Stimulated activated CD4-positive, alpha-beta T cell treated with anti-CD3 and anti-CD28 coated beads, Interleukin-12 subunit alpha, Interleukin-12 subunit beta, amount 100 ng/mL, for 24 hours (primary cell): ENCODE measurements at regions not wholly inside any gene's neighbourhood (a gene's known extent, or its start where the extent isn't known, plus 50 kb on each side); places are given as distances from the start of the nearest gene placed in this dataset.

Experiments used
- DNase-seq, 2 experiments: peaks; one replicate each; pipeline ENCODE4 v3.0.0-alpha.2; 2020; ENCODE audit warnings: low read depth in 2 of 2

- no peak for DNase-seq
Measured at GRCh38 chr2:128530025-128530573, 211.4 kb upstream of the HS6ST1 start.

DNA sequence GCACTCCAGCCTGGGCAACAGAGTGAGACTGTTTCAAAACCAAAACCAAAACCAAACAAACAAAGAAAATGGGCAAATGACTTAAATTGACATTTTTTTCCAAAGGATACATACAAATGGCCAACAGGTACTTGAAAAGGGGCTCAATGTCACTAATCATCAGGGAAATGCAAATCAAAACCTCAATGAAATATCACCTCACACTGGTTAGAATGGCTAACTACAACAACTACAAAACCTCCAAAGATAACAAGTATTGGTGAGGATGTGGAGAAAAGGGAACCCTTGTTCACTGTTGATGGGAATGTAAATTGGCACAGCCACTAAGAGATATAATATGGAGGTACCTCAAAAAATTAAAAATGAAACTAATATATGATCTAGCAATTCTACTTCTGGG is 213.2 kb upstream of the HS6ST1 start:
- DNase-seq: no peak

- DNase-seq: no peak
Measured at GRCh38 chr2:128533101-128533500, 214.4 kb upstream of the HS6ST1 start.

DNA sequence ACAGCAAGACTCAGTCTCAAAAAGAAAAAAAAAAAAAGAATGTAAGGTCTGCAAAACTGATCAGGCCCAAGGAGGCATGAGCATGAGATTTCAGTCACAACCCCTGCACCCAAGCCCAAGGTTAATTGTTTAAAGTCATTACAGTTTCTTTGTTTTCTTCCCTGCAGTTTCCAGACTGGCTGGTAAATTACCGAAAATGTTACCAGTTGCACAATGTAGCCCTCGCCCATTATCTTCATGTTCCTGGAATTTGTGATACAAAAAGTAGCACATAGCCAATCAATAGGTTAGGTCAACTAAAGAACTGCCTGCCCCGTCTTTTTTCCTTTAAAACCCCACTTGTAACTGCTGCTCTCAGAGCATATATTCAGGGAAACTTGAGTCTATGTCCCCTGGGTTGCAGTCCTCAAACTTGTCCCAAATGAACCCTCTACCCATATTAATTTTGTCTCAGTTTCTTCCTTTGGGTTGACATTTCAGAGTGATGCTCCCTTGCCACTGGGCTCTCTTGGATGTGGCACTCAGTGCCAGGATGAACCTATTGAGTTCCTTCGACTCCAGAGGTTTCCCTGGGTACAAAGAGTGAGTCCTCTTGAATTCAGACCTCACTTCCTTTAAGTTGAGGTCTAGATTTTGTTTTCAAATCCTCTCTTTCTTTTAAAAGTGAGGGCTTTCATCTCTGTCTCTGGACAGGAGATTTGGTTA is 216.2 kb upstream of the HS6ST1 start:
- DNase-seq: no peak

- DNase-seq: no peak
Measured at GRCh38 chr2:128535953-128536352, 217.3 kb upstream of the HS6ST1 start.

GRCh38 chr2:128536925-128537620 is 218.4 kb upstream of the HS6ST1 start:
- DNase-seq: no peak

- DNase-seq: no peak
Measured at GRCh38 chr2:128537646-128538045, 219.0 kb upstream of the HS6ST1 start.

DNA sequence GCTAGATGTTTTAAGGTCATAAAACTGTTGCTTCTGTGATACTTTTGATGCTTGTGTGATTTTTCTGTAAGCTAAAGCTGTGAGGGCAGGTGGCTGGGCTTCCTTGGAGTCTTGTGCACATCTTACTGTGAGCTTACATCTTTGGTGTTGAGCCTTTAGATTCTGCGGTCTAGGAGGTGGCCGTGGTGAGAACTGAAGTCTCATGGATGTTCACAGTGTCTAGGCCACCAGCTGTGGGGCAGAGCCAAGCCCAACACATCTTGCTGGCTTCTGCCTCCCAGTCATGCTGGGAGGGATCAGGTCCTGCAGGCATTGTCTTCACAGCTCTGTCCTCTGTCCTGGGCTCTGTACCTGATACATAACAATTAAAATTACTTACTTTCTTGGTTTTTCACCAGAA is 219.7 kb upstream of the HS6ST1 start:
- no peak for DNase-seq

GRCh38 chr2:128540670-128541069 is 222.0 kb upstream of the HS6ST1 start:
- DNase-seq: no peak

GRCh38 chr2:128541448-128541847 is 222.8 kb upstream of the HS6ST1 start:
- no peak for DNase-seq

DNA sequence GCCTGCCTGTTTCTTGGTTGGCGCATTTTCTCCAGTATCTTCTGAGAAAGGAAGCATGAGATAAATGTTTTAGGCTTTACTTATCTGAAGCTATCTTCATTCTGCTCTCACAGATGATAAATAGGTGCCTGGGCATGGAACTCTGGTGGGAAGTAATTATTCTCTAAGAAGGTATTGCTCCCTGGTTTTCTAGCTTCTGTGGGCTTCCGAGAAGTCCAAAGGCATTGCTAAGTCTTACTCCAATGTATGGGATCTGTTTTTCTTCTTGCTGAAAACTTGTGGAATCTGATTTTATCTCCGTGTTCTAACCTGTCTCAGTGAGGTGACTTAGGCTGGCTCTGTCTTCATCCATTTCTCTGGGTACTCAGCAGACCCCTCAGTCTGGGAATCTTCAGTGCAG is 224.4 kb upstream of the HS6ST1 start:
- no peak for DNase-seq

DNA sequence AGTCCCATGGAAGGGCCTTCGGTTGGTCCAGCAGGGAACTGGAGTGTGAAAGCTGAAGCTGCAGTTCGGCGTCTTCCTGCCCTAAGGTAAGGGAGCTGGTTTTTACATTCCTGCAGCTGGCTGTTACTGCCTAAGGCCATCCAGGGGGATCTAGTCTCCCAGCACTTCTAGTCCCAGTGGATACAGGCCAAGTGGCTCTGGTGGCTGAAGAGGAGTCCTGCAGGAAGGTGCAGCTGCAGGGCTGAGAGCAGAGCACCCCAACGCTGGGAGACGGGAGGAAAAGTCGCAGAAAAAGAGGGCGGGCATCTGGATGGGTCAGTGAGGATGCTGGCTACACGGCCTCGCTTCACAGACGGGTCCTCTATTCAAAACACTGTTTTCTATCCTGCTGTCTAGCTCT is 225.0 kb upstream of the HS6ST1 start:
- DNase-seq: no peak

DNA sequence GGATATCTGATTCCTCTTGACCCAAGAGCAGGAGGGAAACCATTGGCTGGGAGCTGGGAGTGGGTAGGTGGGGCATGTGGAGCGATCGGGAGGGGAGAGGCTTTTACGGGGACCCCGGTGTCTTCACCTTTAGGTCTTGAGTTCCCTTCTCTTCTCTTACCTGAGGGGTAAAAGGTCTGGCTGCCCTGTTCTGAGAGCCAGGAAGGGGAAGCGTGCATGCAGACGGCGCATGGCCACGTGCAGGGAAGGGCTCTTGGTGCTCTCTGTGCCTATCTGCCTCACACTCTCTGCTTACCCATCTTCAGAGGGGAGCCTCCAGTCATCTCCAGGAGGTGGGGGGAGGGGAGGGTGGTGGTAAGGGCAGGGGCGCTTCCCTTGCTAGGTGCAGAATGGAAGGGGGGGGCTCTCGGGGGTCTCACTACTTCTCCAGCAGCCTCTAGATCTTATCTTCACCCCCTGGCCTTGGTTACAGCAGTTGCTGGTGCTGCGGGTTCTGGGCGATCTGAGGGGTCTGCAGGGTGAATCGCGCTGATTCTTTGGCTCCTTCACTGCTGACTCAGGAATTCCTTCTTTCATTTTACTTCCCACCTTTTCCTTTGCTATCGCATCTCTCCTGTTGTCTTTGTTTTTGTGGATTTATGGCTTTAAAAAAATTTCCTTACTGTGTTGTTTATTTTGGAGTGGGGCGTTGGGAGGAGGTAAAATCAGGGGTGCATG is 225.8 kb upstream of the HS6ST1 start:
- DNase-seq: no peak

GRCh38 chr2:128545085-128545484 is 226.4 kb upstream of the HS6ST1 start:
- DNase-seq: no peak

GRCh38 chr2:128545829-128546228 is 227.2 kb upstream of the HS6ST1 start:
- no peak for DNase-seq

DNA sequence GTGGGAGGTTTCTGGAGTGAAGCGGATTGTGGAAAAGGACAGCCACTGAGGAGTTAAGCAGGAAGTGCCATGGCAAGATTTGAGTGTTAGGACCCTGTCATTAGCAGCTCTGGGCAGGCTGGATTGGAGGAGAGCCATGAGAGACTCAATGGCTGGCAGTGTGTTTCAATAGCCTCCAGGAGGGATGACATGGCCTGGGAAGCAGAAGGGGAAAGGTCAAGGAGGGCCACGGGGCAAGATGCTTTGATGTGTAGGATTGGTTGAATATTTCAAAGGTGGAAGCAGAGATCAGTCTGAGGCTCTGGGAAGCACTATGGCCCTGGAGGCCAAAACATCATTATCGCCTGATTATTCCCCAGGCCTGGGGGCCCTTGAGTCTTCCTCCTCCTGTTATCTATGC is 229.0 kb upstream of the HS6ST1 start:
- no peak for DNase-seq

- no peak for DNase-seq
Measured at GRCh38 chr2:128548461-128548891, 229.8 kb upstream of the HS6ST1 start.

- DNase-seq: no peak
Measured at GRCh38 chr2:128549094-128549493, 230.4 kb upstream of the HS6ST1 start.

DNA sequence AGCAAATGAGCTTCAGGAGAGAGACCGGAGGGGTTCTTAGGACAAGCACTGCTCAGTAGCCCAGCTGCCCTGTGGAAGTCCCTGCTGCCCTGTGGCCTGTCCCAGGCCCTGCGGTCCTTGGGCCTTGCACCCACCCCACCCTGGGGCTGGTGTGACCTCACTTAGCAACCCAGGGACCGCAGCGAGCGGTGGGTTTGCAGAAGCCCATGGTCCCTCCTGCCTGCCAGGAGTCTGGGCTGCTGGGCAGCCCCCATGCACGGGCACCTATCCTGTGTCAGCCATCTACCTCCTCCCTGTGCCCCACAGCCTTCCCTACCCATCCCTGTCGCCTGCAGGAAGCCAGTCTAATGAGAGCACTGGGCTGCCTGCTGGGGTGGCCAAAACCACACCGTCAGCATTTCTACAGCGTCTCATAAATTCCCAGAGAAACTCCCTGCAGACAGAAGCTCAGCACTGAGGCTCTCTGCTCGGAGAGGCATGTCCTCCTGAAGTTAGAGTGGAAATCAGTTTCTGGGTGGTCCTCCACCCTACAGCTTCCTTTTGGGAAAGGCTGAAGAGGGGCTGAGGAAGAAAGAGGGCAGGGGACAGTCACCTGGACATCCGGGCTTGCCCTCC is 231.1 kb upstream of the HS6ST1 start:
- no peak for DNase-seq

DNA sequence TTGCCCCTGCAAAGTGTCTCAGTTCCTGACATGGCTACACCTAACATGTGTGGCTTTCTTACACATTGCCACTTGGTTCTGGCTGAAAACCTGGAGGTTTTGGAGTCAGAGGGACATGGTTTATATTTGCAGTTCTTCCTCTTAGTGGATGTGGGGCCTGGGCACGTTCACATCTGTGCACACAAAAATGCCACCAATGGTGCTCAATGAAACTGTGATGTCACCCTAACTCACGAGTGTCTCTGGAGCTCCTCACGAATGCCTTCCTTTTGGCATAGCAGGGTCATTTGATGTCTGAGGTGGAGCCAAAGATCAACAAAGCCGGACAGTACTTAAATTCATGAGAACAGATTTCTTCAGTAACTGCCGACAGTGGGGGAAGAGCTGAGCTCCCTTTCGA is 231.7 kb upstream of the HS6ST1 start:
- no peak for DNase-seq

DNA sequence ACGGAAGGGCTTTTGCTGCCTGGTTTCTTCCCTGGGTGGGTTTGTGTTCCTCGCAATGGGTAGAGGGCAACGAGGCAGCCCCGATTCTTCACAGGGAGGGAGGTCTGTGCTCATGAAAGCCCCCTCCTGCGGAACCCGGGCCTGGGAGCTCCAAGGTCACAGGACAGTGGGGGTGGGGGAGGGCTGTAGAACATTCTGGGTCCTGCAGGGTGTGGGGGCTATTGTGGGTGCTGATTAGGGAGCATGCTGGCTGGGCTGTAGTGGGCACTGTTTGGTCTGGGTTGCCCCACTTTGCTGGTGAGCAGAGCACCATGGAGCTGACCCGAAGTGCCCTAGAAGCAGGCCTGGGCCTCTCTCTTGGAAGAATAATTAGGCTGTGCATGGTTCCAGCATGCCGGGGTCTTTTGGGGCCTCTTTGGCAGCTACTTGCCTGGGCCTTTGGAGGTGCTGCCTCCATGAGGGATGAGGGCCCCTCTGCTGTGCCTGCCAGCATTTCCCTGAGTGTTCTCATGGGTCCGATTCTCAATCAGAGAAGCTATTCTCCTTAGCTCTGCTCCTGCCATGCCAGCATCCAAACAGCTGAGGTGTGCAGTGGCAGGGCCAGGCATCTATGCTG is 232.2 kb upstream of the HS6ST1 start:
- no peak for DNase-seq

GRCh38 chr2:128551435-128551834 is 232.8 kb upstream of the HS6ST1 start:
- no peak for DNase-seq
